ENCODE measurements at regions not wholly inside any gene's neighbourhood (a gene's known extent, or its start where the extent isn't known, plus 50 kb on each side); places are given as distances from the start of the nearest gene placed in this dataset.

DNA sequence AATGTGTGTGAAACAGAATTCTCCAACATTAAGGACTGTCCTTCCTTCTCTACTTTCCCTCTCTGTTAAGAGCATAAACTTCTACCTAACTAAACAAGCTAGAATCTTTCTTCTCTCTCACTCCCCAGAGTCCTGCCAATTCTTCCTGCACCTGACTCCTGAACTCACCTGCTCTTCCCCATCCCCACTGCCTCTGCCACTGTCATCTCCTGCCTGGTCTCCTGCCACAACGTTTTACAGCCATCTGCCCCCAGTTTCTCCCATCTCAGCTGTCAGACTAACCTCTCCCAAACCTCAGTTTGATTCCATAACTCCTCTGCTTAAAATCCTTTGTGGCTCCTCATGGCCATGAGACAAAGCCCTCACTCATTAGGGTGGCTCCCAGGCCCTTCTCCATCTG, 119.8 kb upstream of the FOXN2 start:
- TF ChIP-seq SYNCRIP (IDR thresholded peaks at IDR 0.05; ENCODE audit: insufficient read depth, low read depth, low read length) (no peak), TCF7L2 (IDR thresholded peaks at IDR 0.05; ENCODE audit: low read depth, low read length) (no peak), MXD4 (CRISPR knock-in tag; IDR thresholded peaks at IDR 0.05) (no peak), RELA (CRISPR knock-in tag; IDR thresholded peaks at IDR 0.05) (no peak), ZNF232 (CRISPR knock-in tag; IDR thresholded peaks at IDR 0.05; ENCODE audit: borderline replicate concordance) (no peak)
